ENCODE measurements at regions not wholly inside any gene's neighbourhood (a gene's known extent, or its start where the extent isn't known, plus 50 kb on each side); places are given as distances from the start of the nearest gene placed in this dataset.

- TF ChIP-seq, protein P1, sequence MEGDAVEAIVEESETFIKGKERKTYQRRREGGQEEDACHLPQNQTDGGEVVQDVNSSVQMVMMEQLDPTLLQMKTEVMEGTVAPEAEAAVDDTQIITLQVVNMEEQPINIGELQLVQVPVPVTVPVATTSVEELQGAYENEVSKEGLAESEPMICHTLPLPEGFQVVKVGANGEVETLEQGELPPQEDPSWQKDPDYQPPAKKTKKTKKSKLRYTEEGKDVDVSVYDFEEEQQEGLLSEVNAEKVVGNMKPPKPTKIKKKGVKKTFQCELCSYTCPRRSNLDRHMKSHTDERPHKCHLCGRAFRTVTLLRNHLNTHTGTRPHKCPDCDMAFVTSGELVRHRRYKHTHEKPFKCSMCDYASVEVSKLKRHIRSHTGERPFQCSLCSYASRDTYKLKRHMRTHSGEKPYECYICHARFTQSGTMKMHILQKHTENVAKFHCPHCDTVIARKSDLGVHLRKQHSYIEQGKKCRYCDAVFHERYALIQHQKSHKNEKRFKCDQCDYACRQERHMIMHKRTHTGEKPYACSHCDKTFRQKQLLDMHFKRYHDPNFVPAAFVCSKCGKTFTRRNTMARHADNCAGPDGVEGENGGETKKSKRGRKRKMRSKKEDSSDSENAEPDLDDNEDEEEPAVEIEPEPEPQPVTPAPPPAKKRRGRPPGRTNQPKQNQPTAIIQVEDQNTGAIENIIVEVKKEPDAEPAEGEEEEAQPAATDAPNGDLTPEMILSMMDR (IDR thresholded peaks at IDR 0.05; ENCODE audit: borderline replicate concordance, extremely low read depth, low read length, poor library complexity, severe bottlenecking) = no peak
- TF ChIP-seq EZH2 (IDR thresholded peaks at IDR 0.05; ENCODE audit: borderline replicate concordance, low read depth, low read length, severe bottlenecking) = no peak
Measured at GRCh38 chr18:61681065-61681464, 211.7 kb downstream of the RNF152 start.

Measured in DND-41 (cell line).